PC-9 (cell line): ENCODE measurements at regions not wholly inside any gene's neighbourhood (a gene's known extent, or its start where the extent isn't known, plus 50 kb on each side); places are given as distances from the start of the nearest gene placed in this dataset.

Experiments
- CTCF ChIP-seq: fragments of 200-600 bp; sonication (generic); conservative IDR thresholded peaks from 2 replicates; pipeline ENCODE4 v1.6.1; 2017; ENCODE audit warnings: mixed run types, antibody characterized with exemption, mild to moderate bottlenecking, moderate library complexity
- EZH2 ChIP-seq: fragments of 200-600 bp; sonication (generic); IDR thresholded peaks from 2 replicates; pipeline ENCODE4 v1.8.0; 2017; ENCODE audit warnings: antibody characterized with exemption, low read depth

- TF ChIP-seq EZH2 (no peak), CTCF (no peak)
Observed at GRCh38 chr4:177759729-177760128, 317.5 kb upstream of the AGA start.
